SJSA1 (cell line): ENCODE measurements at regions not wholly inside any gene's neighbourhood (a gene's known extent, or its start where the extent isn't known, plus 50 kb on each side); places are given as distances from the start of the nearest gene placed in this dataset.

Experiments
- DNase-seq, 2 experiments: peaks; one replicate each; pipeline ENCODE4 v3.0.0-alpha.2; 2015 to 2020; ENCODE audit warnings: low spot score in 2 of 2, low read depth in 1 of 2
- H3K27ac ChIP-seq: fragments of 250-450 bp; sonication (Bioruptor Pico); 2 replicates; pipeline ENCODE4 v1.5.1; 2020; ENCODE audit warnings: mild to moderate bottlenecking, moderate library complexity
- H3K27me3 ChIP-seq: fragments of 250-450 bp; sonication (Bioruptor Pico); replicated peaks from 2 replicates; pipeline ENCODE4 v1.5.1; 2020; ENCODE audit warnings: mild to moderate bottlenecking, moderate library complexity
- H3K36me3 ChIP-seq: fragments of 250-450 bp; sonication (Bioruptor Pico); 2 replicates; pipeline ENCODE4 v1.5.1; 2020; ENCODE audit warnings: mild to moderate bottlenecking
- H3K4me1 ChIP-seq: fragments of 250-450 bp; sonication (Bioruptor Pico); replicated peaks from 2 replicates; pipeline ENCODE4 v1.6.1; 2021; ENCODE audit warnings: mild to moderate bottlenecking
- H3K4me3 ChIP-seq: fragments of 250-450 bp; sonication (Bioruptor Pico); 2 replicates; pipeline ENCODE4 v1.5.1; 2020; ENCODE audit warnings: mild to moderate bottlenecking
- H3K9me3 ChIP-seq: fragments of 250-450 bp; sonication (Bioruptor Pico); replicated peaks from 2 replicates; pipeline ENCODE4 v1.5.1; 2020; ENCODE audit warnings: mild to moderate bottlenecking

GRCh38 chr3:177314897-177315296 is 117.6 kb upstream of the TBL1XR1 start:
- H3K27ac ChIP-seq = no peak overlapping the region
- no peaks in the 10 kb centered on the region for H3K36me3 ChIP-seq
- no peaks in the 10 kb centered on the region for H3K4me1 ChIP-seq
- no peaks in the 10 kb centered on the region for H3K9me3 ChIP-seq
- no peak overlapping the region for H3K4me3 ChIP-seq
- DNase-seq = no peak
- H3K27me3 ChIP-seq = no peaks in the 10 kb centered on the region

- H3K9me3 ChIP-seq = no peaks in the 10 kb centered on the region
- no peak overlapping the region for H3K27ac ChIP-seq
- DNase-seq = no peak
- no peaks in the 10 kb centered on the region for H3K27me3 ChIP-seq
- no peaks in the 10 kb centered on the region for H3K36me3 ChIP-seq
- H3K4me1 ChIP-seq = no peaks in the 10 kb centered on the region
- no peak overlapping the region for H3K4me3 ChIP-seq
Measured at GRCh38 chr3:177317247-177317646, 120.0 kb upstream of the TBL1XR1 start.

GRCh38 chr3:177318559-177318958 is 121.3 kb upstream of the TBL1XR1 start:
- Histone ChIP-seq H3K27me3 (no peaks in the 10 kb centered on the region), H3K36me3 (no peaks in the 10 kb centered on the region), H3K4me1 (no peaks in the 10 kb centered on the region), H3K27ac (no peak overlapping the region), H3K4me3 (no peak overlapping the region), H3K9me3 (no peaks in the 10 kb centered on the region)
- DNase-seq = no peak

GRCh38 chr3:177320765-177321247 is 123.5 kb upstream of the TBL1XR1 start:
- Histone ChIP-seq H3K36me3 (no peaks in the 10 kb centered on the region), H3K27me3 (no peaks in the 10 kb centered on the region), H3K27ac (no peak overlapping the region), H3K4me1 (no peaks in the 10 kb centered on the region), H3K4me3 (no peak overlapping the region), H3K9me3 (no peaks in the 10 kb centered on the region)
- no peak for DNase-seq

GRCh38 chr3:177321819-177322218 is 124.5 kb upstream of the TBL1XR1 start:
- no peaks in the 10 kb centered on the region for H3K9me3 ChIP-seq
- H3K4me3 ChIP-seq = no peak overlapping the region
- H3K36me3 ChIP-seq = no peaks in the 10 kb centered on the region
- H3K4me1 ChIP-seq = no peaks in the 10 kb centered on the region
- H3K27me3 ChIP-seq = no peaks in the 10 kb centered on the region
- no peak for DNase-seq
- H3K27ac ChIP-seq = no peak overlapping the region

- Histone ChIP-seq H3K27me3 (no peaks in the 10 kb centered on the region), H3K9me3 (no peaks in the 10 kb centered on the region), H3K4me3 (no peak overlapping the region), H3K4me1 (no peaks in the 10 kb centered on the region), H3K27ac (no peak overlapping the region), H3K36me3 (no peaks in the 10 kb centered on the region)
- no peak for DNase-seq
Measured at GRCh38 chr3:177322881-177323280, 125.6 kb upstream of the TBL1XR1 start.

- Histone ChIP-seq H3K36me3 (no peaks in the 10 kb centered on the region), H3K9me3 (no peaks in the 10 kb centered on the region), H3K27ac (no peak overlapping the region), H3K27me3 (no peaks in the 10 kb centered on the region), H3K4me3 (no peak overlapping the region), H3K4me1 (no peaks in the 10 kb centered on the region)
- no peak for DNase-seq
Measured at GRCh38 chr3:177329854-177330253, 132.6 kb upstream of the TBL1XR1 start.

GRCh38 chr3:177330779-177331178 is 133.5 kb upstream of the TBL1XR1 start:
- Histone ChIP-seq H3K9me3 (no peaks in the 10 kb centered on the region), H3K4me1 (0 out of 2 replicates have a peak, but pooled peaks cover 3% of the 10 kb centered on the region), H3K27ac (no peak overlapping the region), H3K4me3 (no peak overlapping the region), H3K27me3 (no peaks in the 10 kb centered on the region), H3K36me3 (no peaks in the 10 kb centered on the region)
- DNase-seq = no peak

- H3K4me3 ChIP-seq = no peak overlapping the region
- DNase-seq = no peak
Measured at GRCh38 chr3:177331203-177331835, 134.0 kb upstream of the TBL1XR1 start.

GRCh38 chr3:177332955-177333354 is 135.7 kb upstream of the TBL1XR1 start:
- Histone ChIP-seq H3K4me1 (peaks cover 11% of the 10 kb centered on the region), H3K36me3 (no peaks in the 10 kb centered on the region), H3K9me3 (no peaks in the 10 kb centered on the region), H3K27ac (no peak overlapping the region), H3K4me3 (no peak overlapping the region), H3K27me3 (no peaks in the 10 kb centered on the region)
- DNase-seq = no peak

More at GRCh38 chr3:177331203-177331835, 134.0 kb upstream of the TBL1XR1 start:
- H3K27ac ChIP-seq = no peak overlapping the region
- no peaks in the 10 kb centered on the region for H3K27me3 ChIP-seq
- H3K4me1 ChIP-seq = 0 out of 2 replicates have a peak, but pooled peaks cover 6% of the 10 kb centered on the region
- no peaks in the 10 kb centered on the region for H3K9me3 ChIP-seq
- H3K36me3 ChIP-seq = no peaks in the 10 kb centered on the region

- Histone ChIP-seq H3K36me3 (no peaks in the 10 kb centered on the region), H3K9me3 (no peaks in the 10 kb centered on the region), H3K27ac (no peak overlapping the region), H3K27me3 (no peaks in the 10 kb centered on the region), H3K4me1 (peaks cover 12% of the 10 kb centered on the region), H3K4me3 (no peak overlapping the region)
- DNase-seq = no peak
Measured at GRCh38 chr3:177333533-177334520, 136.5 kb upstream of the TBL1XR1 start.

- Histone ChIP-seq H3K9me3 (no peaks in the 10 kb centered on the region), H3K4me3 (no peak overlapping the region), H3K27ac (no peak overlapping the region), H3K27me3 (no peaks in the 10 kb centered on the region), H3K4me1 (peaks cover 12% of the 10 kb centered on the region), H3K36me3 (no peaks in the 10 kb centered on the region)
- no peak for DNase-seq
Measured at GRCh38 chr3:177334803-177335202, 137.5 kb upstream of the TBL1XR1 start.

- Histone ChIP-seq H3K9me3 (no peaks in the 10 kb centered on the region), H3K27ac (no peak overlapping the region), H3K4me1 (peaks cover 12% of the 10 kb centered on the region), H3K36me3 (no peaks in the 10 kb centered on the region), H3K4me3 (no peak overlapping the region), H3K27me3 (no peaks in the 10 kb centered on the region)
- DNase-seq = no peak
Measured at GRCh38 chr3:177335728-177336127, 138.4 kb upstream of the TBL1XR1 start.

- H3K4me3 ChIP-seq = no peak overlapping the region
- H3K27ac ChIP-seq = no peak overlapping the region
- DNase-seq = no peak
- no peaks in the 10 kb centered on the region for H3K9me3 ChIP-seq
- no peaks in the 10 kb centered on the region for H3K27me3 ChIP-seq
- no peaks in the 10 kb centered on the region for H3K36me3 ChIP-seq
- peaks cover 12% of the 10 kb centered on the region for H3K4me1 ChIP-seq
Measured at GRCh38 chr3:177336873-177337450, 139.7 kb upstream of the TBL1XR1 start.
